Astrocyte (in vitro differentiated cells and primary cell): ENCODE measurements at regions not wholly inside any gene's neighbourhood (a gene's known extent, or its start where the extent isn't known, plus 50 kb on each side); places are given as distances from the start of the nearest gene placed in this dataset.

ENCODE experiments used
- DNase-seq: peaks from one replicate; pipeline ENCODE4 v3.0.0-alpha.2; 2010; ENCODE audit warnings: low read depth
- FAIRE-seq: peaks from 2 replicates; lab custom pipeline; 2011; peaks lifted over from hg19 to GRCh38; lab: Jason Lieb, UNC
- H2AFZ ChIP-seq: 2 replicates; pipeline ENCODE4 v1.6.0; 2012; ENCODE audit warnings: low read depth, low read length, inconsistent platforms
- H3K27ac ChIP-seq: 2 replicates; pipeline ENCODE4 v1.5.1; 2011; ENCODE audit warnings: low read depth, low read length, inconsistent platforms
- H3K27me3 ChIP-seq: 2 replicates; pipeline ENCODE4 v1.6.0; 2011; ENCODE audit warnings: low read length, inconsistent platforms; ENCODE audit not compliant: insufficient read depth
- H3K36me3 ChIP-seq: 2 replicates; pipeline ENCODE4 v1.5.1; 2011; ENCODE audit warnings: low read length, inconsistent platforms; ENCODE audit not compliant: insufficient read depth
- H3K4me1 ChIP-seq: 2 replicates; pipeline ENCODE4 v1.5.1; 2011; ENCODE audit warnings: low read length, inconsistent platforms; ENCODE audit not compliant: insufficient read depth
- H3K4me2 ChIP-seq: 2 replicates; pipeline ENCODE4 v1.6.0; 2012; ENCODE audit warnings: low read length, inconsistent platforms
- H3K4me3 ChIP-seq: 2 replicates; pipeline ENCODE4 v1.5.1; 2011; ENCODE audit warnings: low read depth, mild to moderate bottlenecking, low read length, inconsistent platforms; ENCODE audit not compliant: insufficient read depth
- H3K79me2 ChIP-seq: 2 replicates; pipeline ENCODE4 v1.6.0; 2012; ENCODE audit warnings: mild to moderate bottlenecking, low read length, inconsistent platforms; ENCODE audit not compliant: insufficient read depth
- H3K9ac ChIP-seq: 2 replicates; pipeline ENCODE4 v1.6.0; 2012; ENCODE audit warnings: mild to moderate bottlenecking, low read length, inconsistent platforms
- H3K9me3 ChIP-seq: 2 replicates; pipeline ENCODE4 v1.5.1; 2012; ENCODE audit warnings: low read depth, mild to moderate bottlenecking, low read length, inconsistent platforms; ENCODE audit not compliant: insufficient read depth
- H4K20me1 ChIP-seq: 2 replicates; pipeline ENCODE4 v1.6.0; 2012; ENCODE audit warnings: low read length, inconsistent platforms; ENCODE audit not compliant: insufficient read depth
- H3K27ac Mint-ChIP-seq: one replicate; pipeline ENCODE4 v1.8.0; 2021; ENCODE audit warnings: mild to moderate bottlenecking, mixed read lengths; ENCODE audit not compliant: unreplicated experiment
- H3K27me3 Mint-ChIP-seq: one replicate; pipeline ENCODE4 v1.8.0; 2021; ENCODE audit warnings: low read depth, mixed read lengths; ENCODE audit not compliant: unreplicated experiment
- H3K36me3 Mint-ChIP-seq: one replicate; pipeline ENCODE4 v1.8.0; 2021; ENCODE audit warnings: low read depth, mixed read lengths; ENCODE audit not compliant: unreplicated experiment
- H3K4me1 Mint-ChIP-seq: one replicate; pipeline ENCODE4 v1.8.0; 2021; ENCODE audit warnings: low read depth, mixed read lengths; ENCODE audit not compliant: unreplicated experiment
- H3K4me3 Mint-ChIP-seq: one replicate; pipeline ENCODE4 v1.8.0; 2021; ENCODE audit warnings: mild to moderate bottlenecking, moderate library complexity, mixed read lengths; ENCODE audit not compliant: unreplicated experiment
- H3K9me3 Mint-ChIP-seq: one replicate; pipeline ENCODE4 v1.8.0; 2021; ENCODE audit warnings: mild to moderate bottlenecking, mixed read lengths; ENCODE audit not compliant: unreplicated experiment
- CTCF ChIP-seq: IDR thresholded peaks from 2 replicates; pipeline ENCODE4 v1.5.1; 2011; ENCODE audit warnings: low read depth, mild to moderate bottlenecking, inconsistent platforms, low read length, moderate library complexity; ENCODE audit not compliant: insufficient read depth
- EZH2 ChIP-seq: IDR thresholded peaks from 2 replicates; pipeline ENCODE4 v1.6.1; 2012; ENCODE audit warnings: mild to moderate bottlenecking, low read length, inconsistent platforms; ENCODE audit not compliant: insufficient read depth

GRCh38 chr3:109897734-109898133 is 560.4 kb upstream of the DPPA4 start:
- no peaks in the 10 kb centered on the region for H3K27me3 Mint-ChIP-seq
- H3K9me3 Mint-ChIP-seq: no peaks in the 10 kb centered on the region

GRCh38 chr3:109899925-109900324 is 562.6 kb upstream of the DPPA4 start:
- no peak overlapping the region for H2AFZ ChIP-seq
- no peak overlapping the region for H3K4me3 Mint-ChIP-seq

More at GRCh38 chr3:109897734-109898133, 560.4 kb upstream of the DPPA4 start:
- DNase-seq (no peak), FAIRE-seq (no peak)
- Histone ChIP-seq H4K20me1 (no peaks in the 10 kb centered on the region), H3K4me1 (no peaks in the 10 kb centered on the region), H3K4me2 (no peak overlapping the region), H2AFZ (no peak overlapping the region), H3K9me3 (no peaks in the 10 kb centered on the region), H3K27me3 (no peaks in the 10 kb centered on the region), H3K4me3 (no peak overlapping the region), H3K27ac (no peak overlapping the region), H3K79me2 (no peaks in the 10 kb centered on the region), H3K9ac (no peak overlapping the region), H3K36me3 (no peaks in the 10 kb centered on the region)
- Mint-ChIP-seq H3K36me3 (no peaks in the 10 kb centered on the region), H3K4me1 (no peaks in the 10 kb centered on the region), H3K27ac (no peak overlapping the region), H3K4me3 (no peak overlapping the region)
- TF ChIP-seq CTCF (no peak), EZH2 (no peak)

More at GRCh38 chr3:109899925-109900324, 562.6 kb upstream of the DPPA4 start:
- Histone ChIP-seq H3K79me2 (no peaks in the 10 kb centered on the region), H3K4me3 (no peak overlapping the region), H3K27ac (no peak overlapping the region), H3K9me3 (no peaks in the 10 kb centered on the region), H3K9ac (no peak overlapping the region), H3K27me3 (no peaks in the 10 kb centered on the region), H4K20me1 (no peaks in the 10 kb centered on the region), H3K4me1 (no peaks in the 10 kb centered on the region), H3K36me3 (no peaks in the 10 kb centered on the region), H3K4me2 (no peak overlapping the region)
- no peak overlapping the region for H3K27ac Mint-ChIP-seq
- H3K9me3 Mint-ChIP-seq: no peaks in the 10 kb centered on the region
- H3K36me3 Mint-ChIP-seq: no peaks in the 10 kb centered on the region
- no peaks in the 10 kb centered on the region for H3K27me3 Mint-ChIP-seq
- DNase-seq (no peak), FAIRE-seq (no peak)
- no peak for TF ChIP-seq CTCF
- TF ChIP-seq EZH2: no peak
- no peaks in the 10 kb centered on the region for H3K4me1 Mint-ChIP-seq
